Large intestine (tissue), 3 donors: ENCODE measurements at regions not wholly inside any gene's neighbourhood (a gene's known extent, or its start where the extent isn't known, plus 50 kb on each side); places are given as distances from the start of the nearest gene placed in this dataset.

Source experiments
- DNase-seq, 2 donors: peaks; one replicate each; pipeline versions ENCODE4 v3.0.0 to v3.0.0-alpha.2; 2013
- H3K27ac ChIP-seq: one replicate; pipeline ENCODE4 v1.5.1; 2013; ENCODE audit warnings: low read length
- H3K27me3 ChIP-seq: 2 replicates; pipeline ENCODE4 v1.6.1; 2013; ENCODE audit warnings: low read length; ENCODE audit not compliant: control insufficient read depth, insufficient read depth
- H3K36me3 ChIP-seq: 2 replicates; pipeline ENCODE4 v1.6.1; 2013; ENCODE audit warnings: low read length; ENCODE audit not compliant: control insufficient read depth, insufficient read depth
- H3K4me1 ChIP-seq: one replicate; pipeline ENCODE4 v1.6.1; 2013; ENCODE audit warnings: low read length; ENCODE audit not compliant: control insufficient read depth, insufficient read depth
- H3K4me3 ChIP-seq: one replicate; pipeline ENCODE4 v1.5.1; 2013; ENCODE audit warnings: low read length
- H3K9me3 ChIP-seq: one replicate; pipeline ENCODE4 v1.6.1; 2013; ENCODE audit warnings: mild to moderate bottlenecking, low read depth, low read length, moderate library complexity; ENCODE audit not compliant: control insufficient read depth
- WGBS: methylation state at CpG from one replicate; pipeline ENCODE4 v1.1.5; 2013; ENCODE audit warnings: low lambda C conversion rate; ENCODE audit not compliant: insufficient coverage; 5-methylcytosine and 5-hydroxymethylcytosine counted together

GRCh38 chr6:44667668-44668390 is 280.3 kb downstream of the CDC5L start:
- no peaks in the 10 kb centered on the region for H3K27me3 ChIP-seq
- no peak overlapping the region for H3K27ac ChIP-seq
- H3K4me1 ChIP-seq = peaks cover 4% of the 10 kb centered on the region
- no peaks in the 10 kb centered on the region for H3K9me3 ChIP-seq
- peak in 1 of 2 donors; percentile 31 for DNase-seq
- no CpG with 5 or more reads among the region's 9 CpGs for WGBS
- H3K4me3 ChIP-seq = no peak overlapping the region
- no peaks in the 10 kb centered on the region for H3K36me3 ChIP-seq

GRCh38 chr6:44668391-44668930 is 281.0 kb downstream of the CDC5L start:
- Histone ChIP-seq H3K27me3 (no peaks in the 10 kb centered on the region), H3K4me1 (peaks cover 4% of the 10 kb centered on the region), H3K36me3 (no peaks in the 10 kb centered on the region), H3K27ac (no peak overlapping the region), H3K9me3 (no peaks in the 10 kb centered on the region), H3K4me3 (no peak overlapping the region)
- no peak for DNase-seq
- WGBS = no CpG with 5 or more reads among the region's 8 CpGs

GRCh38 chr6:44668976-44669934 is 281.7 kb downstream of the CDC5L start:
- DNase-seq = no peak
- Histone ChIP-seq H3K27ac (no peak overlapping the region), H3K4me1 (peaks cover 4% of the 10 kb centered on the region), H3K9me3 (no peaks in the 10 kb centered on the region), H3K36me3 (no peaks in the 10 kb centered on the region), H3K4me3 (no peak overlapping the region), H3K27me3 (no peaks in the 10 kb centered on the region)
- no CpG with 5 or more reads among the region's 9 CpGs for WGBS

GRCh38 chr6:44670146-44670545 is 282.6 kb downstream of the CDC5L start:
- no peak for DNase-seq
- Histone ChIP-seq H3K9me3 (no peaks in the 10 kb centered on the region), H3K4me1 (peaks cover 4% of the 10 kb centered on the region), H3K27me3 (peaks cover 6% of the 10 kb centered on the region), H3K27ac (no peak overlapping the region), H3K4me3 (no peak overlapping the region), H3K36me3 (no peaks in the 10 kb centered on the region)
- 100% methylated on average over 1 of the region's 3 CpGs for WGBS

GRCh38 chr6:44671333-44671732 is 283.8 kb downstream of the CDC5L start:
- Histone ChIP-seq H3K27ac (no peak overlapping the region), H3K4me1 (peaks cover 4% of the 10 kb centered on the region), H3K27me3 (peaks cover 6% of the 10 kb centered on the region), H3K36me3 (no peaks in the 10 kb centered on the region), H3K4me3 (no peak overlapping the region), H3K9me3 (no peaks in the 10 kb centered on the region)
- WGBS = no CpG with 5 or more reads among the region's 4 CpGs
- DNase-seq = no peak

- WGBS = no CpG with 5 or more reads among the region's 3 CpGs
- Histone ChIP-seq H3K9me3 (no peaks in the 10 kb centered on the region), H3K27ac (no peak overlapping the region), H3K4me1 (peaks cover 4% of the 10 kb centered on the region), H3K27me3 (peaks cover 6% of the 10 kb centered on the region), H3K36me3 (no peaks in the 10 kb centered on the region), H3K4me3 (no peak overlapping the region)
- DNase-seq = no peak
Observed at GRCh38 chr6:44672086-44672485, 284.6 kb downstream of the CDC5L start.

- Histone ChIP-seq H3K27ac (no peak overlapping the region), H3K36me3 (no peaks in the 10 kb centered on the region), H3K4me1 (peaks cover 4% of the 10 kb centered on the region), H3K4me3 (no peak overlapping the region), H3K9me3 (no peaks in the 10 kb centered on the region), H3K27me3 (peaks cover 6% of the 10 kb centered on the region)
- no peak for DNase-seq
- no CpG with 5 or more reads among the region's 4 CpGs for WGBS
Observed at GRCh38 chr6:44672841-44673240, 285.3 kb downstream of the CDC5L start.

- no peaks in the 10 kb centered on the region for H3K4me1 ChIP-seq
- no peak overlapping the region for H3K4me3 ChIP-seq
- no peak overlapping the region for H3K27ac ChIP-seq
- no peaks in the 10 kb centered on the region for H3K36me3 ChIP-seq
- 88% methylated on average over 1 of the region's 11 CpGs for WGBS
- H3K27me3 ChIP-seq = peaks cover 6% of the 10 kb centered on the region
- DNase-seq = no peak
- H3K9me3 ChIP-seq = no peaks in the 10 kb centered on the region
Observed at GRCh38 chr6:44674226-44675155, 287.0 kb downstream of the CDC5L start.

- no peaks in the 10 kb centered on the region for H3K9me3 ChIP-seq
- 100% methylated on average over 1 of the region's 2 CpGs for WGBS
- no peak for DNase-seq
Observed at GRCh38 chr6:44675449-44675848, 287.9 kb downstream of the CDC5L start.

More at GRCh38 chr6:44675449-44675848, 287.9 kb downstream of the CDC5L start:
- Histone ChIP-seq H3K4me1 (no peaks in the 10 kb centered on the region), H3K36me3 (no peaks in the 10 kb centered on the region), H3K27ac (no peak overlapping the region), H3K27me3 (peaks cover 7% of the 10 kb centered on the region), H3K4me3 (no peak overlapping the region)
